Globus pallidus (tissue), 1 donor: ENCODE measurements at regions not wholly inside any gene's neighbourhood (a gene's known extent, or its start where the extent isn't known, plus 50 kb on each side); places are given as distances from the start of the nearest gene placed in this dataset.

Experiments
- DNase-seq: peaks from one replicate; pipeline ENCODE4 v3.0.0-alpha.2; 2015; ENCODE audit warnings: low spot score

DNA sequence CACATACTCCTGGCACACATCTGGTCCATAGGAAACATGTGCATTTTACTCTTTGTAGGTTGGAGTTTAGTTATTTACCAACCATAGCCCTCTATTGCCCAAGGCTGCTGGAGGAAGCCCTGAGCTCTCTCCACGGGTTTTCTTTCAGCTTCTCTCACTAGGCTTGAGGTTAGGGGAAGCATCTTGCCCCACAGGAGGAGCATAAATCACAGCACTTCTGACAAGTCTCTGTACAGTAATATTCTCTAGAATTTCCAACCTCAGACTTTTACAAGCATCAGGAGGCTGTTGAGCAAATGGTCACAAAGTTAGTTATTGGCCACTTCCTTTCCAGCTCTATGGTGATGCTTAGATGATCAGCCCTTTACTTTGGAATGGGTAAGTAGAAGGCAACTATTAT is 122.9 kb upstream of the GLI3 start:
- DNase-seq, result no peak

- DNase-seq, result no peak
Observed at GRCh38 chr7:42351316-42351935, 114.4 kb upstream of the GLI3 start.

- no peak for DNase-seq
Observed at GRCh38 chr7:42350801-42351200, 113.8 kb upstream of the GLI3 start.

- DNase-seq, result no peak
Observed at GRCh38 chr7:42348631-42349030, 111.6 kb upstream of the GLI3 start.

- DNase-seq, result no peak
Observed at GRCh38 chr7:42348071-42348470, 111.1 kb upstream of the GLI3 start.

GRCh38 chr7:42347616-42348015 is 110.6 kb upstream of the GLI3 start:
- DNase-seq, result no peak

- no peak for DNase-seq
Observed at GRCh38 chr7:42345478-42346299, 108.7 kb upstream of the GLI3 start.

DNA sequence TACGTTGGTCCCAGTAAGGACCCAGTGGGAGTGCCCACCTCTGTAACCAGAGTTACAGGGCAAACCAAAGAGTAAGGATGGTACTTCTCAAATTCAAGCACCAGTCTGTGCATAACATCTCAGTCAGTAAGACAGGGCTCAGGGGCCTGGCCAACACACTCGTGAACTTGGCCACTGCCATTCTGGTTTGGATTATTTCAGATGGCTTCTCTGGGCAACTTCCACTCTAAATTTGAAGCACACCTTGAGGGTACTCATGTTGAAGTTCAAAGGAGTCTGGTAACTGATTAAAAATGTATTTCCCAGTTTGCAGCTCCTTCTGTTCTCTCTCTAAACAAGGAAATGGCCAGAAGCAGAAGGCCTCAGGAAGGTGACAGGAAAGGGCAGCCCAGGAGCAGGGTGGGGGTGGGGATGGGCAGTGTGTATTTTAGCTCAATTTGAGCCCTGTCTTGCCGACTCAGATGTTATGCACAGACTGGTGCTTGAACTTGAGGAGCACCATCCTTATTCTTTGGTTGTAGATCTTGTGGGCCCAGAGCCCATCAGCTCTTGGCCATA is 107.3 kb upstream of the GLI3 start:
- no peak for DNase-seq

- DNase-seq, result no peak
Observed at GRCh38 chr7:42342381-42342780, 105.4 kb upstream of the GLI3 start.

DNA sequence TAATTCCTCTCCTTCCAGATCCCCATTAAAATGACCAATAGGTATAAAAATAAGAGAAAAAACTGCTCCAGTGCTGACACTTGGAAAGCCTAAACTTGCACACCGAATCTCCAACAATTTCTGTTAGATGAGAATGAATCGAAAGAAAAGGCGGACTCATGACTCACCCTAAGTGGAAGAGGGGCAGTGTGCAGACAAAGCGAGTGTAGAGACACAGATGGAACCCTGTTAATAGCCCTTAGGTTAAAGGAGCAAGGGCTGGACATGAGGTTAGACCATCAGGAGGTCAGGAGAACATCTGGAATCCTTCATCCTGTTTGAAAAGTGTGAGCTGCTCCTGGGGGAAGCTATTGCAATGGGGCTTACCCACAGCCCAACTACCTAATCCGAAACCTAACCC is 103.4 kb upstream of the GLI3 start:
- DNase-seq, result no peak

DNA sequence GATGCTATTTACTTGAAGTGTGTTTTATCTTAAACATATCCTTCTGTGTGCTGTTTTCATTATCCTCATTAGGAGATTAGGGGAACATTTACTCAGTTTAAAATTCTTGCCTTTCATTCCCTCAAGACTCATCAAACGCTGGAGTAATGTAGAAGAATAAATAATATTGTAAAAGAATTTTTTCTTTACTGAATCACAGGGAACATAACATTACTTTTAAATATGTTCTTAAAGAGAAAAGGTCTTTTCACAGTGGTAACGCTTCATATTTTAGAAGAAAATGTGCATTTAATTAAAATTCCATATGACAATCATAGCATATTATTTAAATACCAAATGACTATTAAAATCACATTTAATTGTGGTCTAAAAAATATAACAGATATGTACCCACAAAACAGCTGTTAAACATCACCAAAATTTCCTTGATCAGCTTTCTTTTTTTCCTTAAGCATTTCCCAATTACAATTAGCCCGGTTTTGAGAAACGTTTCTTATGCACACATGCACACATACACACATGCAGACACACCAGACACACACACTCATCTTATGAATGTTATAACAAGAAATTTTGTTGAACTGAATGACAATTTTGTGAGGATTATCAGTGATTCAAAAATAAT is 102.0 kb upstream of the GLI3 start:
- DNase-seq, result no peak

DNA sequence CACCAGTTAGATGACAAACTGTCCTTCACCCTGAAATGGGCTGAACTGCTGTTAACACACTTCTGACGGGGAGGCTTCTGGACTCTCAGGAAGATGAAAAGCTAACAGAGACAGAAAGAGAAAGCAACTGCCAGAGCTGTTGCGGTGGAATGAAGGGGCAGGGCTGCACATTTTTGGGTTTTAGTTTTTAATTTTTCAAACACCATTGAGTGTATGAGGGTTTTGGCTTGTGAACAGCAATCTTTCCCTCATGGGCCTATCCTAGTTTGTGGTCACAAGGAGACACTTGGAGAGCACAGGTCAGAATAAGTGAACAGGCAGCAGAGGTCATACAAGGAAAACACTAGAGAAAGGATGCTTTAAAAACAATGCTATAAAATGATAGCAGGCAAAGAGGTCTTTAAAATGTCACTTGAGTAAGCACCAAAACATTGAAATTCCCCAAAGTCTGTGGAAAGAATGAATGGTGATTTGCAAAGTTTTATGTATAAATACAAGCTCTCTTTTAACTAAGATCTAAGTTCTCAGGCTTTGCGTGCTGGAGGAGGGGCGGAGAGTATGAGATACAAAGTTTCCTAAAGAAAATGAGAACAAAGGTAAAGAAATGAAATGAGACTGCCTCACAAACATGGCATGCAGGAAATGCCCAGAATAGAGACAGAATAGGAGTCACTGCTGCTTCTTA is 101.4 kb upstream of the GLI3 start:
- DNase-seq, result no peak

DNA sequence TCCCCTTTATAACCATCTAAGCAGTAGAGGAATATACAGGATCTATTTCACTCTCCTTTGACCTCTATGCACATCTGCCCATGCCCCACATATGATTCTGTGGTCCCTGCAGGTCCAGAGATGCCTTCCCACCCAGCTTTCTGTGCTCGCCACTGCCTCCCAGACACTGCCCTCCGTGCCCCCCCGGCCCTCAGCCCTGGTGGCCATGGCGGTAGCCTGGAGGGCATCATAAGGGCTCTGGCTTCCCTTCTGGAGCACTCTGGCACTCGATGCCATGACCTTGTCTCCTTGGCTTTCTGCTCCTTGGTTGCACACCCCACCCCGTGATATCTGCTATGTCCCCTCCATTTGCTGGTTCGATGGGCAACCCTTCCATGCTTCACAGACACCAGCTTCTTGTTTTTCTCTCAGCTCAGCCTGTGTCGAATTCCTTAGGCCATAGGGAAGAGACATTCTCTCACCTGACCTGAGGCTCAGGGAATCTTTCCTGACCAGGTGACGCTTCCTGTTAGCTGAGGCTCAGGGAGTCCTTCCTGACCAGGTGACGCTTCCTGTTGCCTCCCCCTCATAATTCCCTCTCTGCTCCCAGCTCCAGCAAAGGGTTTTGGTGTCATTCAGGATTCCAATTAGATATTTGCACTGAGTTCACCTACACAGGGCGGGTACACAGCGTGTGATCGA is 100.4 kb upstream of the GLI3 start:
- DNase-seq, result no peak

- no peak for DNase-seq
Observed at GRCh38 chr7:42332605-42333222, 95.7 kb upstream of the GLI3 start.

DNA sequence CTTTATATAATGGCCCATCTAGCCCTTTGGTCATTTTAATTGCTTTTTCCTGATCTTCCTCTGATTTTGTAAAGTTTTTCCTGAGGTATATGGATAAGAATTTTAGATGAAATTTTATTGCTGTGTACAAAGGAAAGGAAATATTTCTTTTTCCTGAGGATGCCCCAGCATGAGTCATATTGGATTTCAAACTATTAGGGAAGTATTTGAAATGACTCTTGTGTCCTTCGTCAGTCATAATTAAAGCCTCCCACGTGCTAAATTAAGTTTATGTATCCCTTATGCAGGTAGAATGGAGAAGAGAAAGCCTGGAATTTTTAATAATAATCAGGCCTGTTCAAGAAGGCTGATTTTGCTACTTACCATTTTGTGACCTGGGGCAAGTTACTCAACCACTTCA is 82.6 kb upstream of the GLI3 start:
- DNase-seq, result no peak

DNA sequence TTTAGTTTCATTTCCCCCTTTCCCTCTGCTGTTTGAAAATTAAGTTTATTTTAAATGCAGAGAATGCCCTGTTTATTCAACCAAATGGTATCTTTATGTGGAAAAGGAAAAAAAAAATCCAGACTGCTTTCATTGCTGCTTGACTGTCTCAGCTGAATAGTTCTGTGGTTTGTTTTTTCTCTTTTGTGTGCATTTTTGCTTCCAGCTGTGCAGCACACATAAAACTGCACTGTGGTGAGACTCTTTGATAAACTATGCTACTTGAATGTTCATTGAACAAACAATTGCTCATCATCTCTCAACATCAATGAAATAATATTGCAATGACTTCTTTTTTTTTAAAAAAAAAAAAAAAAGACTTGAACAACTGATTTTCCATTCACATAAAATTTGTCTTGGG is 78.6 kb upstream of the GLI3 start:
- DNase-seq, result no peak

GRCh38 chr7:42315103-42315502 is 78.1 kb upstream of the GLI3 start:
- no peak for DNase-seq

- no peak for DNase-seq
Observed at GRCh38 chr7:42314696-42315095, 77.7 kb upstream of the GLI3 start.

DNA sequence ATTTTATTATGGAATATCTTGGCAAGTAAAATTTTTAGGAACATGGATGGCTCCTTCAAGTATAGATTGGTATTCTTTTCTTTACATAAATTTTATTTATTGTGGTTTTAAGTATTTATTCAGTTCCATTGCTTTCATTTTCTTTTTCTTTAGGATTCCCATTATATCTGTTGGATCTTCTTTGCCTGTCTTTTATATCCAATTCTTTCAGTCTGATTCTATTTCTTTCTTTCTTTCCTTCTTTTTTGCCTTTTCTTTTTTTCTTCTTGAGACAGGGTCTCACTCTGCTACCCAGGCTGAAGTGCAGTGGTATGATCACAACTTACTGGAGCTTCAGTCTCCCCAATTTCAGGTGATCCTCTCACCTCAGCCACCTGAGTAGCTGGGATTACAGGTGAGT is 74.2 kb upstream of the GLI3 start:
- no peak for DNase-seq

GRCh38 chr7:42292991-42293521 is 56.0 kb upstream of the GLI3 start:
- DNase-seq, result no peak

DNA sequence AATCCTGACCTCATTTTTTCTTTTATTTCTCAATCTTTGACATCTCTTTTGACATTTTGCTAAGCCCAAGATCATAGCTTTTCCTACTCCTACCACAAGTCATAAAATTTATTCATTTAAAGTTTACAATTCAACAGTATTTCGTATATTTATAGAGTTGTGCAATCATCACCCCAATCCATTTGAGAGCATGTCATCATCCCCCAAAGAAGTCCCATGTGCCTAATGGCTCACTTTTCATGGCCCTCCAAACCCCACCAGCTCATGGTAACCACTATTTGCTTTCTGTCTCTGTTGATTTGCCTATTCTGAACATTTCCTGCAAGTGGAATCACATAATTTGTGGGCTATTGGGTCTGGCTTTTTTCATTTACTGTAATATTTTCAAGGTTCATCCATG is 52.5 kb upstream of the GLI3 start:
- no peak for DNase-seq
